ENCODE measurements at regions not wholly inside any gene's neighbourhood (a gene's known extent, or its start where the extent isn't known, plus 50 kb on each side); places are given as distances from the start of the nearest gene placed in this dataset.

GRCh38 chr15:45842151-45842550 is 207.3 kb downstream of the SQOR start:
- no peak overlapping the region for H4K5ac ChIP-seq (ENCODE audit: insufficient read length, low read depth, low read length)
- H2BK12ac ChIP-seq (ENCODE audit: low read depth, low read length) = no peak overlapping the region
- no peak overlapping the region for H3K4me3 ChIP-seq (ENCODE audit: extremely low read depth in 1 of 4, insufficient read depth in 2 of 4, low read depth in 3 of 4, low read length in 4 of 4)
- H3K9ac ChIP-seq (replicated peaks in 1 of 4; ENCODE audit: extremely low read depth in 1 of 4, low read depth in 3 of 4, low read length in 3 of 4) = no peak overlapping the region
- H3K79me1 ChIP-seq (ENCODE audit: low read depth, low read length) = no peaks in the 10 kb centered on the region
- no peak overlapping the region for H3K4me2 ChIP-seq (ENCODE audit: insufficient read depth in 1 of 2, low read depth in 2 of 2, low read length in 2 of 2)
- H2BK120ac ChIP-seq (replicated peaks; ENCODE audit: low read depth, low read length) = no peak overlapping the region
- no peak overlapping the region for H2BK20ac ChIP-seq (ENCODE audit: low read length)
- H2BK15ac ChIP-seq (ENCODE audit: low read length) = no peak overlapping the region
- H3K23ac ChIP-seq (ENCODE audit: insufficient read length) = no peak overlapping the region
- H2AK5ac ChIP-seq (ENCODE audit: low read depth, low read length) = no peak overlapping the region
- no peaks in the 10 kb centered on the region for H3K4me1 ChIP-seq (replicated peaks in 1 of 4; ENCODE audit: control insufficient read depth in 3 of 4, insufficient read depth in 4 of 4, low read length in 3 of 4)
- no peak overlapping the region for H2BK5ac ChIP-seq (ENCODE audit: low read depth, low read length)
- no peaks in the 10 kb centered on the region for H3K36me3 ChIP-seq (ENCODE audit: control insufficient read depth in 2 of 4, insufficient read depth in 4 of 4, low read length in 3 of 4)
- no peaks in the 10 kb centered on the region for H3K79me2 ChIP-seq (ENCODE audit: control insufficient read depth in 1 of 2, insufficient read depth in 2 of 2, low read length in 2 of 2)
- no peaks in the 10 kb centered on the region for H3K9me3 ChIP-seq (ENCODE audit: insufficient read depth in 2 of 2, low read depth in 1 of 2, low read length in 1 of 2)
- DNase-seq (ENCODE audit: low read depth in 1 of 2, low spot score in 2 of 2) = no peak
- TF ChIP-seq CTBP2 (IDR thresholded peaks at IDR 0.05; ENCODE audit: borderline replicate concordance, insufficient read depth, insufficient read length, low read length) (no peak), PHF8 (conservative IDR thresholded peaks at IDR 0.05; ENCODE audit: low read depth, low read length) (no peak), POU5F1 (IDR thresholded peaks at IDR 0.05; ENCODE audit: low read depth, low read length) (no peak), RXRA (IDR thresholded peaks at IDR 0.05; ENCODE audit: insufficient read depth, low read depth, low read length) (no peak), HDAC6 (IDR thresholded peaks at IDR 0.05; ENCODE audit: low read depth, low read length) (no peak), POLR2A (IDR thresholded peaks at IDR 0.05; ENCODE audit: control extremely low read depth in 1 of 2, low read depth in 2 of 2, low read length in 2 of 2) (no peak), TCF12 (IDR thresholded peaks at IDR 0.05; ENCODE audit: low read depth, low read length) (no peak), EP300 (IDR thresholded peaks at IDR 0.05; ENCODE audit: borderline replicate concordance in 1 of 2, low read depth in 2 of 2, low read length in 2 of 2) (no peak)
- TF ChIP-seq, protein P1, sequence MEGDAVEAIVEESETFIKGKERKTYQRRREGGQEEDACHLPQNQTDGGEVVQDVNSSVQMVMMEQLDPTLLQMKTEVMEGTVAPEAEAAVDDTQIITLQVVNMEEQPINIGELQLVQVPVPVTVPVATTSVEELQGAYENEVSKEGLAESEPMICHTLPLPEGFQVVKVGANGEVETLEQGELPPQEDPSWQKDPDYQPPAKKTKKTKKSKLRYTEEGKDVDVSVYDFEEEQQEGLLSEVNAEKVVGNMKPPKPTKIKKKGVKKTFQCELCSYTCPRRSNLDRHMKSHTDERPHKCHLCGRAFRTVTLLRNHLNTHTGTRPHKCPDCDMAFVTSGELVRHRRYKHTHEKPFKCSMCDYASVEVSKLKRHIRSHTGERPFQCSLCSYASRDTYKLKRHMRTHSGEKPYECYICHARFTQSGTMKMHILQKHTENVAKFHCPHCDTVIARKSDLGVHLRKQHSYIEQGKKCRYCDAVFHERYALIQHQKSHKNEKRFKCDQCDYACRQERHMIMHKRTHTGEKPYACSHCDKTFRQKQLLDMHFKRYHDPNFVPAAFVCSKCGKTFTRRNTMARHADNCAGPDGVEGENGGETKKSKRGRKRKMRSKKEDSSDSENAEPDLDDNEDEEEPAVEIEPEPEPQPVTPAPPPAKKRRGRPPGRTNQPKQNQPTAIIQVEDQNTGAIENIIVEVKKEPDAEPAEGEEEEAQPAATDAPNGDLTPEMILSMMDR (IDR thresholded peaks at IDR 0.05; ENCODE audit: control extremely low read depth in 1 of 3, insufficient read depth in 1 of 3, low read depth in 1 of 3, low read length in 3 of 3) = no peak
- TF ChIP-seq, protein P2, sequence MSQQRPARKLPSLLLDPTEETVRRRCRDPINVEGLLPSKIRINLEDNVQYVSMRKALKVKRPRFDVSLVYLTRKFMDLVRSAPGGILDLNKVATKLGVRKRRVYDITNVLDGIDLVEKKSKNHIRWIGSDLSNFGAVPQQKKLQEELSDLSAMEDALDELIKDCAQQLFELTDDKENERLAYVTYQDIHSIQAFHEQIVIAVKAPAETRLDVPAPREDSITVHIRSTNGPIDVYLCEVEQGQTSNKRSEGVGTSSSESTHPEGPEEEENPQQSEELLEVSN (IDR thresholded peaks at IDR 0.05) = no peak
- H3K4ac ChIP-seq (replicated peaks; ENCODE audit: insufficient read length, low read depth, low read length) = no peak overlapping the region
- 88% methylated on average over 1 of the region's 1 CpG; no CpG with 5 or more reads in 1 of the 2 experiments for WGBS, 2 experiments (ENCODE audit: extremely low coverage in 1 of 2, insufficient coverage in 1 of 2, insufficient read length in 1 of 2, insufficient replicate concordance in 2 of 2, low coverage in 1 of 2, low lambda C conversion rate in 2 of 2, missing lambda C conversion rate in 1 of 2)
- no peak overlapping the region for H4K91ac ChIP-seq (replicated peaks; ENCODE audit: insufficient read length, low read length)
- H3K18ac ChIP-seq (ENCODE audit: extremely low read depth, low read length) = no peak overlapping the region
- no peaks in the 10 kb centered on the region for H3K27me3 ChIP-seq (replicated peaks in 1 of 4; ENCODE audit: control insufficient read depth in 3 of 4, extremely low read depth in 1 of 4, insufficient read depth in 3 of 4, low read length in 3 of 4)
- H3K56ac ChIP-seq (replicated peaks; ENCODE audit: insufficient read length, low read depth, low read length) = no peak overlapping the region
- CTCF ChIA-PET (ENCODE audit: partially characterized antibody) = interaction anchor here (0.6 to 2.8 kb wide), 9 partner anchors 9 to 239 kb away, joined by 3 to 12 read pairs (median 3); no protein-coding TSS in a partner anchor
- FAIRE-seq = no peak
- no peak overlapping the region for H4K8ac ChIP-seq (ENCODE audit: extremely low read depth, insufficient read depth, low read length)
- H3K14ac ChIP-seq (ENCODE audit: insufficient read length) = no peak overlapping the region
- H4K20me1 ChIP-seq (replicated peaks in 1 of 2; ENCODE audit: control insufficient read depth in 1 of 2, insufficient read depth in 2 of 2, low read length in 2 of 2) = no peaks in the 10 kb centered on the region
- POLR2A ChIA-PET (ENCODE audit: partially characterized antibody) = no interaction called here
- H3K23me2 ChIP-seq (ENCODE audit: low read depth, low read length) = no peaks in the 10 kb centered on the region
- H3K27ac ChIP-seq (ENCODE audit: low read depth, low read length) = no peak overlapping the region
- H2AFZ ChIP-seq (ENCODE audit: low read length) = no peak overlapping the region

Measured in H1 (cell line).